Liver (tissue), 8 donors: ENCODE measurements at regions not wholly inside any gene's neighbourhood (a gene's known extent, or its start where the extent isn't known, plus 50 kb on each side); places are given as distances from the start of the nearest gene placed in this dataset.

Experiments
- DNase-seq: peaks from one replicate; pipeline ENCODE4 v3.0.0-alpha.2; 2017; ENCODE audit warnings: low spot score
- H3K27ac ChIP-seq, 2 donors: one replicate each; pipeline ENCODE4 v1.7.0; 2013; ENCODE audit warnings: inconsistent platforms in 2 of 2, low read length in 2 of 2, control low read depth in 1 of 2, low read depth in 1 of 2, mild to moderate bottlenecking in 1 of 2
- H3K27me3 ChIP-seq, 4 donors: one replicate each; pipeline versions ENCODE4 v1.6.1 to v1.7.0; 2013; ENCODE audit warnings: low read length in 3 of 4, inconsistent platforms in 1 of 4, mild to moderate bottlenecking in 1 of 4, moderate library complexity in 1 of 4; ENCODE audit not compliant: control insufficient read depth in 4 of 4, insufficient read depth in 4 of 4
- H3K36me3 ChIP-seq, 4 donors: one replicate each; pipeline versions ENCODE4 v1.6.1 to v1.7.0; 2013; ENCODE audit warnings: low read length in 3 of 4, mild to moderate bottlenecking in 3 of 4, low read depth in 1 of 4, moderate library complexity in 1 of 4; ENCODE audit not compliant: control insufficient read depth in 4 of 4, insufficient read depth in 3 of 4
- H3K4me1 ChIP-seq, 4 donors: one replicate each; pipeline versions ENCODE4 v1.6.1 to v1.7.0; 2013; ENCODE audit warnings: low read length in 3 of 4, mild to moderate bottlenecking in 3 of 4, moderate library complexity in 1 of 4; ENCODE audit not compliant: control insufficient read depth in 4 of 4, insufficient read depth in 4 of 4
- H3K4me3 ChIP-seq, 3 donors: one replicate each; pipeline versions ENCODE4 v1.6.1 to v1.7.0; 2013; ENCODE audit warnings: low read length in 3 of 3, control low read depth in 1 of 3, low read depth in 1 of 3, mild to moderate bottlenecking in 1 of 3
- H3K9ac ChIP-seq, 2 donors: one replicate each; pipeline ENCODE4 v1.7.0; 2013; ENCODE audit warnings: low read length in 2 of 2, mild to moderate bottlenecking in 2 of 2, moderate library complexity in 2 of 2, control low read depth in 1 of 2, low read depth in 1 of 2
- H3K9me3 ChIP-seq, 4 donors: one replicate each; pipeline versions ENCODE4 v1.6.1 to v1.7.0; 2013; ENCODE audit warnings: low read length in 3 of 4; ENCODE audit not compliant: control insufficient read depth in 4 of 4
- EGR1 ChIP-seq, 2 donors: IDR thresholded peaks; 2 replicates each; pipeline ENCODE4 v1.6.1; 2016 to 2018; ENCODE audit warnings: antibody characterized with exemption in 2 of 2, low read depth in 2 of 2
- FOXA2 ChIP-seq: IDR thresholded peaks from 2 replicates; pipeline ENCODE4 v1.6.1; 2016; ENCODE audit warnings: antibody characterized with exemption
- HNF4A ChIP-seq, 2 donors: conservative IDR thresholded peaks; 2 replicates each; pipeline ENCODE4 v1.6.1; 2016; ENCODE audit warnings: antibody characterized with exemption in 2 of 2, mild to moderate bottlenecking in 2 of 2
- HNF4G ChIP-seq: IDR thresholded peaks from 2 replicates; pipeline ENCODE4 v1.6.1; 2016; ENCODE audit warnings: antibody characterized with exemption
- JUND ChIP-seq, 2 donors: IDR thresholded peaks; 2 replicates each; pipeline ENCODE4 v1.6.1; 2016; ENCODE audit warnings: antibody characterized with exemption in 2 of 2
- RAD21 ChIP-seq, 2 donors: IDR thresholded peaks; 2 replicates each; pipeline ENCODE4 v1.6.1; 2016; ENCODE audit warnings: antibody characterized with exemption in 2 of 2, mild to moderate bottlenecking in 2 of 2
- RXRA ChIP-seq, 2 donors: IDR thresholded peaks; 2 replicates each; pipeline ENCODE4 v1.6.1; 2017 to 2018; ENCODE audit warnings: antibody characterized with exemption in 2 of 2, mild to moderate bottlenecking in 1 of 2
- SP1 ChIP-seq: IDR thresholded peaks from 2 replicates; pipeline ENCODE4 v1.6.1; 2018; ENCODE audit warnings: antibody characterized with exemption, mild to moderate bottlenecking
- WGBS: extraction: QIAGEN DNeasy Blood & Tissue Kit; methylation state at CpG from one replicate; pipeline ENCODE4 v1.1.7; 2013; 5-methylcytosine and 5-hydroxymethylcytosine counted together
- TF ChIP-seq, protein P1 (sequence below): IDR thresholded peaks from 2 replicates; pipeline ENCODE4 v1.6.1; 2016; ENCODE audit warnings: antibody characterized with exemption
- TF ChIP-seq, protein P2 (sequence below): fragments of 150-350 bp; IDR thresholded peaks from 2 replicates; pipeline ENCODE4 v1.5.1; 2017; ENCODE audit warnings: improper control_type of control experiment, low read depth, low read length; ENCODE audit not compliant: missing input control
- TF ChIP-seq, protein P3 (sequence below): IDR thresholded peaks from 2 replicates; pipeline ENCODE4 v1.6.1; 2016; ENCODE audit warnings: antibody characterized with exemption
- TF ChIP-seq, protein P4 (sequence below): IDR thresholded peaks from 2 replicates; pipeline ENCODE4 v1.6.1; 2016; ENCODE audit warnings: antibody characterized with exemption, mild to moderate bottlenecking
- donor health status: healthy.
- donor health status: healthy.
- donor health status: healthy.
- donor health status: healthy.
- donor health status: healthy.

DNA sequence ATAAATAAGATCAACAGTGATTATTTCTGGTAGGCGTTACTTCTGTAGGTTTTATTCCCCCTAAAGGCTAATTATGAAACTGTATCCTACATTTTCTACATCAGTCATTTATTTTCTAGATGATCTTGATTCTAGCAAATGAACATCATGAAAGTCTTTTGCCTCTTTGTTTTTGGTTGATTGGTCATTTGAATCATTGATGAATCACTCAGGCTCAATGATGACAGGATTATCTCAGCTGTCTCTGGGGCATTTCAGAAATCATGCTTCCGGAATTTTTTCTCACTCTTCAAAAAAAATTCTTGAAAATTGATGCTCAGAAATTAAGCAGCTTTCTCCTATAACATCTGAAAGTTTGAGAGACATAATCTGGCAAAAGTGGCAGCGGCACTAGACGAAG, 298.9 kb upstream of the TCF4 start:
- H3K27me3 ChIP-seq = no peaks in the 10 kb centered on the region
- 87% methylated on average over 4 of the region's 4 CpGs for WGBS
- no peak overlapping the region for H3K27ac ChIP-seq
- DNase-seq = no peak
- H3K4me3 ChIP-seq = no peak overlapping the region
- TF ChIP-seq RAD21 (IDR thresholded peaks at IDR 0.05) (no peak), HNF4G (no peak), RXRA (IDR thresholded peaks at IDR 0.05) (no peak)
- TF ChIP-seq, protein P1, sequence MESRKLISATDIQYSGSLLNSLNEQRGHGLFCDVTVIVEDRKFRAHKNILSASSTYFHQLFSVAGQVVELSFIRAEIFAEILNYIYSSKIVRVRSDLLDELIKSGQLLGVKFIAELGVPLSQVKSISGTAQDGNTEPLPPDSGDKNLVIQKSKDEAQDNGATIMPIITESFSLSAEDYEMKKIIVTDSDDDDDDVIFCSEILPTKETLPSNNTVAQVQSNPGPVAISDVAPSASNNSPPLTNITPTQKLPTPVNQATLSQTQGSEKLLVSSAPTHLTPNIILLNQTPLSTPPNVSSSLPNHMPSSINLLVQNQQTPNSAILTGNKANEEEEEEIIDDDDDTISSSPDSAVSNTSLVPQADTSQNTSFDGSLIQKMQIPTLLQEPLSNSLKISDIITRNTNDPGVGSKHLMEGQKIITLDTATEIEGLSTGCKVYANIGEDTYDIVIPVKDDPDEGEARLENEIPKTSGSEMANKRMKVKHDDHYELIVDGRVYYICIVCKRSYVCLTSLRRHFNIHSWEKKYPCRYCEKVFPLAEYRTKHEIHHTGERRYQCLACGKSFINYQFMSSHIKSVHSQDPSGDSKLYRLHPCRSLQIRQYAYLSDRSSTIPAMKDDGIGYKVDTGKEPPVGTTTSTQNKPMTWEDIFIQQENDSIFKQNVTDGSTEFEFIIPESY = no peak
- TF ChIP-seq, protein P2, sequence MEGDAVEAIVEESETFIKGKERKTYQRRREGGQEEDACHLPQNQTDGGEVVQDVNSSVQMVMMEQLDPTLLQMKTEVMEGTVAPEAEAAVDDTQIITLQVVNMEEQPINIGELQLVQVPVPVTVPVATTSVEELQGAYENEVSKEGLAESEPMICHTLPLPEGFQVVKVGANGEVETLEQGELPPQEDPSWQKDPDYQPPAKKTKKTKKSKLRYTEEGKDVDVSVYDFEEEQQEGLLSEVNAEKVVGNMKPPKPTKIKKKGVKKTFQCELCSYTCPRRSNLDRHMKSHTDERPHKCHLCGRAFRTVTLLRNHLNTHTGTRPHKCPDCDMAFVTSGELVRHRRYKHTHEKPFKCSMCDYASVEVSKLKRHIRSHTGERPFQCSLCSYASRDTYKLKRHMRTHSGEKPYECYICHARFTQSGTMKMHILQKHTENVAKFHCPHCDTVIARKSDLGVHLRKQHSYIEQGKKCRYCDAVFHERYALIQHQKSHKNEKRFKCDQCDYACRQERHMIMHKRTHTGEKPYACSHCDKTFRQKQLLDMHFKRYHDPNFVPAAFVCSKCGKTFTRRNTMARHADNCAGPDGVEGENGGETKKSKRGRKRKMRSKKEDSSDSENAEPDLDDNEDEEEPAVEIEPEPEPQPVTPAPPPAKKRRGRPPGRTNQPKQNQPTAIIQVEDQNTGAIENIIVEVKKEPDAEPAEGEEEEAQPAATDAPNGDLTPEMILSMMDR = no peak
- H3K4me1 ChIP-seq = no peaks in the 10 kb centered on the region
- H3K9me3 ChIP-seq = no peaks in the 10 kb centered on the region
- H3K36me3 ChIP-seq = no peaks in the 10 kb centered on the region
- H3K9ac ChIP-seq = no peak overlapping the region

DNA sequence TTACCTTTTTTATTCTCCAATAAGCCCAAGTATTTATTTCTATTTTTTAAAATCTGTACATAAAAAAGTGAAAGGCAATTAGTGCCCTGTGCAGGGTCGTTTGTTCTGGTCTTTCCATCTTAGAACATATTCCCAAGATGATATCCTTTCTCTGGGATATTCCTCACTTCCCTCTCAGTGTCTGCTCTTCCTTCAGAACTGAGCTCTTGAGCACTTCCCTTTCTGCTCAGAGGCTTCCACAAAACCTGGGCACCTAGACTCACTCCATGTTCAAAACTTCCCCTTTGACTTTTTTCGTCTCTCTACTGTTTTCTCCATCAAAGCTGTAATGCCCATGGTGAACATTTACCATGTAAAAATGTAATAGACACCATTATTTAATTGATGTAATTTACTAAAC, 296.5 kb upstream of the TCF4 start:
- WGBS = 43% methylated on average over 2 of the region's 2 CpGs
- DNase-seq = no peak

More for the DNA sequence above, 296.5 kb upstream of the TCF4 start:
- Histone ChIP-seq H3K9me3 (no peaks in the 10 kb centered on the region), H3K4me3 (no peak overlapping the region), H3K27me3 (peaks cover 0 to 3% (median 0%) of the 10 kb centered on the region in 4 donors), H3K4me1 (no peaks in the 10 kb centered on the region), H3K36me3 (no peaks in the 10 kb centered on the region), H3K9ac (no peak overlapping the region), H3K27ac (no peak overlapping the region)
- TF ChIP-seq FOXA2 (no peak), SP1 (no peak), HNF4A (conservative IDR thresholded peaks at IDR 0.05) (no peak), JUND (IDR thresholded peaks at IDR 0.05) (no peak), EGR1 (IDR thresholded peaks at IDR 0.05; ENCODE audit: low read depth in 2 of 2) (no peak)
- TF ChIP-seq, protein P3, sequence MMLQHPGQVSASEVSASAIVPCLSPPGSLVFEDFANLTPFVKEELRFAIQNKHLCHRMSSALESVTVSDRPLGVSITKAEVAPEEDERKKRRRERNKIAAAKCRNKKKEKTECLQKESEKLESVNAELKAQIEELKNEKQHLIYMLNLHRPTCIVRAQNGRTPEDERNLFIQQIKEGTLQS = no peak
- TF ChIP-seq, protein P4, sequence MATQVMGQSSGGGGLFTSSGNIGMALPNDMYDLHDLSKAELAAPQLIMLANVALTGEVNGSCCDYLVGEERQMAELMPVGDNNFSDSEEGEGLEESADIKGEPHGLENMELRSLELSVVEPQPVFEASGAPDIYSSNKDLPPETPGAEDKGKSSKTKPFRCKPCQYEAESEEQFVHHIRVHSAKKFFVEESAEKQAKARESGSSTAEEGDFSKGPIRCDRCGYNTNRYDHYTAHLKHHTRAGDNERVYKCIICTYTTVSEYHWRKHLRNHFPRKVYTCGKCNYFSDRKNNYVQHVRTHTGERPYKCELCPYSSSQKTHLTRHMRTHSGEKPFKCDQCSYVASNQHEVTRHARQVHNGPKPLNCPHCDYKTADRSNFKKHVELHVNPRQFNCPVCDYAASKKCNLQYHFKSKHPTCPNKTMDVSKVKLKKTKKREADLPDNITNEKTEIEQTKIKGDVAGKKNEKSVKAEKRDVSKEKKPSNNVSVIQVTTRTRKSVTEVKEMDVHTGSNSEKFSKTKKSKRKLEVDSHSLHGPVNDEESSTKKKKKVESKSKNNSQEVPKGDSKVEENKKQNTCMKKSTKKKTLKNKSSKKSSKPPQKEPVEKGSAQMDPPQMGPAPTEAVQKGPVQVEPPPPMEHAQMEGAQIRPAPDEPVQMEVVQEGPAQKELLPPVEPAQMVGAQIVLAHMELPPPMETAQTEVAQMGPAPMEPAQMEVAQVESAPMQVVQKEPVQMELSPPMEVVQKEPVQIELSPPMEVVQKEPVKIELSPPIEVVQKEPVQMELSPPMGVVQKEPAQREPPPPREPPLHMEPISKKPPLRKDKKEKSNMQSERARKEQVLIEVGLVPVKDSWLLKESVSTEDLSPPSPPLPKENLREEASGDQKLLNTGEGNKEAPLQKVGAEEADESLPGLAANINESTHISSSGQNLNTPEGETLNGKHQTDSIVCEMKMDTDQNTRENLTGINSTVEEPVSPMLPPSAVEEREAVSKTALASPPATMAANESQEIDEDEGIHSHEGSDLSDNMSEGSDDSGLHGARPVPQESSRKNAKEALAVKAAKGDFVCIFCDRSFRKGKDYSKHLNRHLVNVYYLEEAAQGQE = no peak
